Tibial nerve (tissue), 4 donors: ENCODE measurements at regions not wholly inside any gene's neighbourhood (a gene's known extent, or its start where the extent isn't known, plus 50 kb on each side); places are given as distances from the start of the nearest gene placed in this dataset.

Source experiments
- DNase-seq, 2 donors: peaks; one replicate each; pipeline ENCODE4 v3.0.0-alpha.2; 2019; ENCODE audit warnings: low spot score in 2 of 2
- H3K27ac ChIP-seq, 4 donors: fragments of 200-600 bp; sonication (generic) in 3 of 4; one replicate each; pipeline ENCODE4 v1.5.1; 2017 to 2019; ENCODE audit warnings: mild to moderate bottlenecking in 1 of 4
- H3K27me3 ChIP-seq, 2 donors: fragments of 200-600 bp; sonication (generic) in 1 of 2; one replicate each; pipeline versions ENCODE4 v1.5.1 to v1.6.0; 2017 to 2019
- H3K36me3 ChIP-seq, 3 donors: fragments of 200-600 bp; sonication (generic); one replicate each; pipeline ENCODE4 v1.5.1; 2018 to 2019
- H3K4me1 ChIP-seq, 4 donors: fragments of 200-600 bp; sonication (generic) in 3 of 4; one replicate each; pipeline ENCODE4 v1.5.1; 2017 to 2019
- H3K4me3 ChIP-seq, 4 donors: fragments of 200-600 bp; sonication (generic) in 3 of 4; one replicate each; pipeline ENCODE4 v1.5.1; 2017 to 2019; ENCODE audit warnings: mild to moderate bottlenecking in 1 of 4, moderate library complexity in 1 of 4
- H3K9me3 ChIP-seq, 4 donors: fragments of 200-600 bp; sonication (generic) in 3 of 4; one replicate each; pipeline ENCODE4 v1.5.1; 2017 to 2019
- CTCF ChIP-seq, 5 experiments: fragments of 200-600 bp in 3 of 5; fragments of 450-650 bp in 2 of 5; sonication (generic) in 3 of 5; IDR thresholded peaks; one replicate each; pipeline ENCODE4 v1.5.1; 2016 to 2019; ENCODE audit warnings: antibody characterized with exemption in 5 of 5, mild to moderate bottlenecking in 3 of 5, moderate library complexity in 2 of 5
- EP300 ChIP-seq, 2 donors: sonication (generic); formaldehyde crosslinking; IDR thresholded peaks; one replicate each; pipeline ENCODE4 v1.6.1; 2017; ENCODE audit warnings: antibody characterized with exemption in 2 of 2, mild to moderate bottlenecking in 1 of 2
- POLR2A ChIP-seq, 2 donors: fragments of 450-650 bp; IDR thresholded peaks; one replicate each; pipeline ENCODE4 v1.6.1; 2017; ENCODE audit warnings: antibody characterized with exemption in 2 of 2, mild to moderate bottlenecking in 2 of 2, moderate library complexity in 2 of 2
- WGBS, 2 donors: methylation state at CpG; one replicate each; pipeline ENCODE4 v1.1.5; 2018; 5-methylcytosine and 5-hydroxymethylcytosine counted together

DNA sequence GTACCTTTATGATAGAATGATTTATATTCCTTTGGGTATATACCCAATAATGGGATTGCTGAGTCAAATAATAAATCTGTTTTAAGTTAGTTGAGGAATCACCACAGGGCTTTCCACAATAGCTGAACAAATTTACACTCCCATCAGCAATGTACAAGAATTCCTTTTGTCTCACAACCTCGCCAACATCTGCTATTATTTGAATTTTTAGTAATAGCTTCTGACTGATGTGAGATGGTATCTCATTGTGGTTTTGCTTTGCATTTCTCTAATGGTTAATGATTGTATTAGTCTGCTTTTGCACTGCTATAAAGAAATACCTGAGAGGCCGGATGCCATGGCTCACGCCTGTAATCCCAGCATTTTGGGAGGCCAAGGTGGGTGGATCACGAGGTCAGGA, 1387.6 kb upstream of the ACVR2A start:
- DNase-seq = no peak
- WGBS, 2 donors = 93 to 94% methylated on average over 4 of the region's 4 CpGs
- no peak overlapping the region for H3K27ac ChIP-seq
- H3K4me3 ChIP-seq = no peak overlapping the region
- H3K27me3 ChIP-seq = no peaks in the 10 kb centered on the region
- H3K36me3 ChIP-seq = no peaks in the 10 kb centered on the region
- peaks cover 0 to 25% (median 2%) of the 10 kb centered on the region in 4 donors for H3K9me3 ChIP-seq
- TF ChIP-seq CTCF (IDR thresholded peaks at IDR 0.05) (no peak), POLR2A (IDR thresholded peaks at IDR 0.05) (no peak), EP300 (IDR thresholded peaks at IDR 0.05) (no peak)
- H3K4me1 ChIP-seq = no peaks in the 10 kb centered on the region

- H3K27ac ChIP-seq = no peak overlapping the region
- no peak overlapping the region for H3K4me3 ChIP-seq
- H3K27me3 ChIP-seq = no peaks in the 10 kb centered on the region
- no peaks in the 10 kb centered on the region for H3K4me1 ChIP-seq
- TF ChIP-seq CTCF (IDR thresholded peaks at IDR 0.05) (no peak), EP300 (IDR thresholded peaks at IDR 0.05) (no peak), POLR2A (IDR thresholded peaks at IDR 0.05) (no peak)
- DNase-seq = no peak
- H3K36me3 ChIP-seq = no peaks in the 10 kb centered on the region
- H3K9me3 ChIP-seq = peaks cover 0 to 22% (median 2%) of the 10 kb centered on the region in 4 donors
- 97 to 100% methylated on average over 1 of the region's 1 CpG for WGBS, 2 donors
These were observed 1389.5 kb upstream of the ACVR2A start for GRCh38 chr2:146455325-146455724.

- TF ChIP-seq EP300 (IDR thresholded peaks at IDR 0.05) (no peak), CTCF (IDR thresholded peaks at IDR 0.05) (no peak), POLR2A (IDR thresholded peaks at IDR 0.05) (no peak)
- Histone ChIP-seq H3K27ac (no peak overlapping the region), H3K27me3 (no peaks in the 10 kb centered on the region), H3K4me3 (no peak overlapping the region), H3K9me3 (no peaks in the 10 kb centered on the region), H3K36me3 (no peaks in the 10 kb centered on the region), H3K4me1 (no peaks in the 10 kb centered on the region)
- 93 to 94% methylated on average over 1 of the region's 1 CpG for WGBS, 2 donors
- no peak for DNase-seq
These were observed 1392.9 kb upstream of the ACVR2A start for GRCh38 chr2:146451972-146452371.

DNA sequence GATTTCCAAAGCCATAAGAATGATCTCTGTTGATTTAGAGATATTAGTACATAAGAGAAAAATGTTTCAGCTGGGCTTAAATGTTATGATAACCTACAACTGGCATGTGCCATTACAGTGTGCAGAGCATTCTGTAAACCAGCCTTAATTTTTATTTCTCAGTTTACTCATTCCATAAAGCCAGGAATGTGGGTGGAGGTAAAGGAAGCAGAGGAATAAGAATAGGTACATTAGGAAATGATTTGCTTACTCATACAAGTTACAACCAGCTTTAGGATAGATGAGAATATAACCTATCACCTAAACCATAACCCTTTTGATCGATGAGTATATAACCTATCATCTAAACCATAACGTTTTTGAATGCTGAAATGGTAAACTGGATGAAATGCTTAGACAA, 1394.7 kb upstream of the ACVR2A start:
- no peaks in the 10 kb centered on the region for H3K9me3 ChIP-seq

GRCh38 chr2:146444987-146445386, 1399.8 kb upstream of the ACVR2A start:
- no peaks in the 10 kb centered on the region for H3K4me1 ChIP-seq
- H3K4me3 ChIP-seq = no peak overlapping the region
- no peaks in the 10 kb centered on the region for H3K36me3 ChIP-seq
- H3K27ac ChIP-seq = no peak overlapping the region
- DNase-seq = no peak
- TF ChIP-seq EP300 (IDR thresholded peaks at IDR 0.05) (no peak), CTCF (IDR thresholded peaks at IDR 0.05) (no peak), POLR2A (IDR thresholded peaks at IDR 0.05) (no peak)
- no peaks in the 10 kb centered on the region for H3K9me3 ChIP-seq
- H3K27me3 ChIP-seq = no peaks in the 10 kb centered on the region

More for the DNA sequence above, 1394.7 kb upstream of the ACVR2A start:
- Histone ChIP-seq H3K4me1 (no peaks in the 10 kb centered on the region), H3K27me3 (no peaks in the 10 kb centered on the region), H3K4me3 (no peak overlapping the region), H3K27ac (no peak overlapping the region), H3K36me3 (no peaks in the 10 kb centered on the region)
- 90 to 95% methylated on average over 2 of the region's 2 CpGs for WGBS, 2 donors
- TF ChIP-seq POLR2A (IDR thresholded peaks at IDR 0.05) (no peak), EP300 (IDR thresholded peaks at IDR 0.05) (no peak), CTCF (IDR thresholded peaks at IDR 0.05) (no peak)
- DNase-seq = no peak
